H1 (cell line): ENCODE measurements at regions not wholly inside any gene's neighbourhood (a gene's known extent, or its start where the extent isn't known, plus 50 kb on each side); places are given as distances from the start of the nearest gene placed in this dataset.

ENCODE experiments used
- CTCF ChIA-PET: fragments of 300-600 bp; sonication (Branson Sonifier 250); formaldehyde crosslinking; loops from one replicate; lab custom pipeline; 2021; ENCODE audit not compliant: partially characterized antibody; lab: Charles Lee
- POLR2A ChIA-PET: fragments of 300-600 bp; sonication (Branson Sonifier 250); formaldehyde crosslinking; loops from one replicate; lab custom pipeline; 2021; ENCODE audit warnings: inconsistent platforms; ENCODE audit not compliant: partially characterized antibody; lab: Charles Lee
- DNase-seq, 2 experiments: peaks; one replicate each; pipeline versions ENCODE4 v3.0.0 to v3.0.0-alpha.2; 2010 to 2022; ENCODE audit warnings: low spot score in 2 of 2, low read depth in 1 of 2, mixed read lengths in 1 of 2
- FAIRE-seq: peaks from 2 replicates; lab custom pipeline; 2011; peaks lifted over from hg19 to GRCh38; lab: Jason Lieb, UNC
- H2AFZ ChIP-seq: 2 replicates; pipeline ENCODE4 v1.8.1; 2012; ENCODE audit warnings: low read length, inconsistent platforms
- H2AK5ac ChIP-seq: 2 replicates; pipeline ENCODE4 v1.6.1; 2013; ENCODE audit warnings: low read depth, low read length
- H2BK120ac ChIP-seq: replicated peaks from 2 replicates; pipeline ENCODE3; 2013; ENCODE audit warnings: low read depth, low read length, inconsistent platforms
- H2BK12ac ChIP-seq: 2 replicates; pipeline ENCODE4 v1.6.1; 2013; ENCODE audit warnings: low read depth, low read length
- H2BK15ac ChIP-seq: 2 replicates; pipeline ENCODE4 v1.6.1; 2013; ENCODE audit warnings: low read length
- H2BK20ac ChIP-seq: 2 replicates; pipeline ENCODE4 v1.6.1; 2013; ENCODE audit warnings: low read length
- H2BK5ac ChIP-seq: 2 replicates; pipeline ENCODE4 v1.6.1; 2013; ENCODE audit warnings: low read depth, low read length
- H3K14ac ChIP-seq: 2 replicates; pipeline ENCODE4 v1.6.1; 2013; ENCODE audit warnings: inconsistent platforms; ENCODE audit not compliant: insufficient read length
- H3K18ac ChIP-seq: 2 replicates; pipeline ENCODE4 v1.6.1; 2013; ENCODE audit warnings: low read length; ENCODE audit errors: extremely low read depth
- H3K23ac ChIP-seq: 2 replicates; pipeline ENCODE4 v1.6.1; 2013; ENCODE audit warnings: inconsistent platforms; ENCODE audit not compliant: insufficient read length
- H3K23me2 ChIP-seq: 2 replicates; pipeline ENCODE4 v1.6.1; 2013; ENCODE audit warnings: low read depth, low read length
- H3K27ac ChIP-seq: 2 replicates; pipeline ENCODE4 v1.6.1; 2011; ENCODE audit warnings: low read depth, low read length, inconsistent platforms
- H3K27me3 ChIP-seq, 4 experiments: replicated peaks in 1 of 4; 1 replicate in 1 of 4; 2 replicates in 3 of 4; pipeline versions ENCODE4 v1.6.1 to v1.8.1; 2011 to 2013; ENCODE audit warnings: low read length in 3 of 4, mild to moderate bottlenecking in 3 of 4, inconsistent platforms in 2 of 4, mixed read lengths in 2 of 4, moderate library complexity in 1 of 4; ENCODE audit not compliant: control insufficient read depth in 3 of 4, insufficient read depth in 3 of 4; ENCODE audit errors: extremely low read depth in 1 of 4
- H3K36me3 ChIP-seq, 4 experiments: 2 replicates each; pipeline versions ENCODE4 v1.6.1 to v1.8.1; 2011 to 2013; ENCODE audit warnings: mild to moderate bottlenecking in 4 of 4, low read length in 3 of 4, moderate library complexity in 2 of 4, control low read depth in 1 of 4, inconsistent platforms in 1 of 4; ENCODE audit not compliant: insufficient read depth in 4 of 4, control insufficient read depth in 2 of 4
- H3K4ac ChIP-seq: replicated peaks from 2 replicates; pipeline ENCODE3; 2013; ENCODE audit warnings: low read length, low read depth, mixed read lengths, inconsistent platforms; ENCODE audit not compliant: insufficient read length
- H3K4me1 ChIP-seq, 4 experiments: replicated peaks in 1 of 4; 1 replicate in 1 of 4; 2 replicates in 3 of 4; pipeline versions ENCODE4 v1.6.1 to v1.8.1; 2011 to 2013; ENCODE audit warnings: low read length in 3 of 4, inconsistent platforms in 2 of 4, mixed read lengths in 1 of 4; ENCODE audit not compliant: insufficient read depth in 4 of 4, control insufficient read depth in 3 of 4
- H3K4me2 ChIP-seq, 2 experiments: 2 replicates each; pipeline versions ENCODE4 v1.6.1 to v1.8.1; 2011 to 2013; ENCODE audit warnings: low read depth in 2 of 2, low read length in 2 of 2, control low read depth in 1 of 2, inconsistent platforms in 1 of 2, mild to moderate bottlenecking in 1 of 2; ENCODE audit not compliant: insufficient read depth in 1 of 2
- H3K4me3 ChIP-seq, 4 experiments: fragments of 200-600, 300-600 bp in 1 of 4; sonication (generic), shearing (Covaris generic), sonication (Bioruptor Twin) in 1 of 4; 2 replicates each; pipeline versions ENCODE4 v1.5.1 to v1.8.1; 2011 to 2016; ENCODE audit warnings: low read length in 4 of 4, low read depth in 3 of 4, control low read depth in 2 of 4, inconsistent platforms in 2 of 4, mild to moderate bottlenecking in 2 of 4, mixed read lengths in 1 of 4, moderate library complexity in 1 of 4; ENCODE audit not compliant: insufficient read depth in 2 of 4; ENCODE audit errors: extremely low read depth in 1 of 4
- H3K56ac ChIP-seq: replicated peaks from 2 replicates; pipeline ENCODE3; 2013; ENCODE audit warnings: low read depth, mild to moderate bottlenecking, mixed read lengths, low read length, inconsistent platforms; ENCODE audit not compliant: insufficient read length
- H3K79me1 ChIP-seq: 2 replicates; pipeline ENCODE4 v1.6.1; 2013; ENCODE audit warnings: low read depth, low read length, control low read depth
- H3K79me2 ChIP-seq, 2 experiments: 2 replicates each; pipeline versions ENCODE4 v1.6.1 to v1.8.1; 2012 to 2013; ENCODE audit warnings: low read length in 2 of 2, mild to moderate bottlenecking in 2 of 2, inconsistent platforms in 1 of 2; ENCODE audit not compliant: insufficient read depth in 2 of 2, control insufficient read depth in 1 of 2
- H3K9ac ChIP-seq, 4 experiments: replicated peaks in 1 of 4; 1 replicate in 1 of 4; 2 replicates in 3 of 4; pipeline versions ENCODE4 v1.6.1 to v1.8.1; 2011 to 2013; ENCODE audit warnings: low read depth in 3 of 4, low read length in 3 of 4, control low read depth in 2 of 4, mild to moderate bottlenecking in 2 of 4, moderate library complexity in 2 of 4, inconsistent platforms in 1 of 4; ENCODE audit errors: extremely low read depth in 1 of 4
- H3K9me3 ChIP-seq, 2 experiments: 2 replicates each; pipeline versions ENCODE4 v1.6.1 to v1.8.1; 2012 to 2013; ENCODE audit warnings: mild to moderate bottlenecking in 2 of 2, moderate library complexity in 2 of 2, control low read depth in 1 of 2, inconsistent platforms in 1 of 2, low read depth in 1 of 2, low read length in 1 of 2, mixed read lengths in 1 of 2; ENCODE audit not compliant: insufficient read depth in 2 of 2
- H4K20me1 ChIP-seq, 2 experiments: replicated peaks in 1 of 2; 2 replicates each; pipeline versions ENCODE3 to v1.8.1; 2011 to 2013; ENCODE audit warnings: inconsistent platforms in 2 of 2, low read length in 2 of 2, mild to moderate bottlenecking in 1 of 2; ENCODE audit not compliant: insufficient read depth in 2 of 2, control insufficient read depth in 1 of 2
- H4K5ac ChIP-seq: 2 replicates; pipeline ENCODE4 v1.6.1; 2013; ENCODE audit warnings: low read length, low read depth, mixed read lengths, inconsistent platforms; ENCODE audit not compliant: insufficient read length
- H4K8ac ChIP-seq: 2 replicates; pipeline ENCODE4 v1.8.0; 2013; ENCODE audit warnings: mild to moderate bottlenecking, moderate library complexity, low read length, inconsistent platforms; ENCODE audit not compliant: insufficient read depth; ENCODE audit errors: extremely low read depth
- H4K91ac ChIP-seq: replicated peaks from 2 replicates; pipeline ENCODE3; 2013; ENCODE audit warnings: low read length, mixed read lengths, inconsistent platforms; ENCODE audit not compliant: insufficient read length
- RAD21 ChIP-seq, 2 experiments: IDR thresholded peaks in 1 of 2; conservative IDR thresholded peaks in 1 of 2; 2 replicates each; pipeline ENCODE4 v1.6.1; 2011; ENCODE audit warnings: low read depth in 2 of 2, low read length in 2 of 2, improper control_type of control experiment in 1 of 2, inconsistent platforms in 1 of 2, mild to moderate bottlenecking in 1 of 2, moderate library complexity in 1 of 2
- TBP ChIP-seq: IDR thresholded peaks from 2 replicates; pipeline ENCODE4 v1.6.1; 2011; ENCODE audit warnings: low read depth, low read length, improper control_type of control experiment
- WGBS, 2 experiments: shearing (Covaris generic) in 1 of 2; methylation state at CpG; one replicate each; pipeline versions ENCODE4 v1.1.6 to v1.1.7; 2013 to 2015; ENCODE audit warnings: low lambda C conversion rate in 2 of 2, mixed read lengths in 2 of 2, inconsistent platforms in 1 of 2, low coverage in 1 of 2, missing lambda C conversion rate in 1 of 2; ENCODE audit not compliant: insufficient replicate concordance in 2 of 2, insufficient coverage in 1 of 2, insufficient read length in 1 of 2; ENCODE audit errors: extremely low coverage in 1 of 2, missing lambda C conversion rate in 1 of 2; 5-methylcytosine and 5-hydroxymethylcytosine counted together
- TF ChIP-seq, protein P1 (sequence below), 3 experiments: IDR thresholded peaks; 1 replicate in 2 of 3; 2 replicates in 1 of 3; pipeline versions ENCODE4 v1.5.1 to v1.6.1; 2011; ENCODE audit warnings: low read length in 3 of 3, mild to moderate bottlenecking in 3 of 3, inconsistent platforms in 2 of 3, low read depth in 1 of 3, moderate library complexity in 1 of 3; ENCODE audit not compliant: insufficient read depth in 1 of 3; ENCODE audit errors: control extremely low read depth in 1 of 3

- WGBS, 2 experiments = 100% methylated on average over 1 of the region's 1 CpG; no CpG with 5 or more reads in 1 of the 2 experiments
- Histone ChIP-seq H2BK20ac (no peak overlapping the region), H2AK5ac (no peak overlapping the region), H3K14ac (no peak overlapping the region), H3K4ac (no peak overlapping the region), H2BK12ac (no peak overlapping the region), H3K9ac (no peak overlapping the region), H4K20me1 (no peaks in the 10 kb centered on the region), H2BK120ac (no peak overlapping the region), H3K4me2 (no peak overlapping the region), H2BK5ac (no peak overlapping the region), H3K18ac (no peak overlapping the region), H3K23ac (no peak overlapping the region), H2BK15ac (no peak overlapping the region), H3K9me3 (no peaks in the 10 kb centered on the region), H4K5ac (no peak overlapping the region), H2AFZ (no peak overlapping the region), H4K8ac (no peak overlapping the region), H3K4me1 (no peaks in the 10 kb centered on the region), H3K27me3 (no peaks in the 10 kb centered on the region), H3K79me1 (no peaks in the 10 kb centered on the region), H3K27ac (no peak overlapping the region), H3K36me3 (no peaks in the 10 kb centered on the region), H3K4me3 (no peak overlapping the region), H4K91ac (no peak overlapping the region), H3K23me2 (no peaks in the 10 kb centered on the region), H3K56ac (no peak overlapping the region), H3K79me2 (no peaks in the 10 kb centered on the region)
- TF ChIP-seq TBP = no peak
- TF ChIP-seq, protein P1, sequence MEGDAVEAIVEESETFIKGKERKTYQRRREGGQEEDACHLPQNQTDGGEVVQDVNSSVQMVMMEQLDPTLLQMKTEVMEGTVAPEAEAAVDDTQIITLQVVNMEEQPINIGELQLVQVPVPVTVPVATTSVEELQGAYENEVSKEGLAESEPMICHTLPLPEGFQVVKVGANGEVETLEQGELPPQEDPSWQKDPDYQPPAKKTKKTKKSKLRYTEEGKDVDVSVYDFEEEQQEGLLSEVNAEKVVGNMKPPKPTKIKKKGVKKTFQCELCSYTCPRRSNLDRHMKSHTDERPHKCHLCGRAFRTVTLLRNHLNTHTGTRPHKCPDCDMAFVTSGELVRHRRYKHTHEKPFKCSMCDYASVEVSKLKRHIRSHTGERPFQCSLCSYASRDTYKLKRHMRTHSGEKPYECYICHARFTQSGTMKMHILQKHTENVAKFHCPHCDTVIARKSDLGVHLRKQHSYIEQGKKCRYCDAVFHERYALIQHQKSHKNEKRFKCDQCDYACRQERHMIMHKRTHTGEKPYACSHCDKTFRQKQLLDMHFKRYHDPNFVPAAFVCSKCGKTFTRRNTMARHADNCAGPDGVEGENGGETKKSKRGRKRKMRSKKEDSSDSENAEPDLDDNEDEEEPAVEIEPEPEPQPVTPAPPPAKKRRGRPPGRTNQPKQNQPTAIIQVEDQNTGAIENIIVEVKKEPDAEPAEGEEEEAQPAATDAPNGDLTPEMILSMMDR (IDR thresholded peaks at IDR 0.05; ENCODE audit: control extremely low read depth in 1 of 3, insufficient read depth in 1 of 3, low read depth in 1 of 3, low read length in 3 of 3) = peak in 1 of 3 experiments; percentile 48; a peak in 1 of 4 replicates
- TF ChIP-seq RAD21 (IDR thresholded peaks at IDR 0.05 in 1 of 2, conservative IDR thresholded peaks at IDR 0.05 in 1 of 2; ENCODE audit: low read depth in 2 of 2, low read length in 2 of 2) = peak; percentile 37 to 38
- FAIRE-seq (peak; percentile 24), DNase-seq (no peak)
- ChIA-PET CTCF (interaction anchor here (0.7 to 1.4 kb wide), 5 partner anchors 18 to 484 kb away, joined by 3 to 7 read pairs (median 3); no protein-coding TSS in a partner anchor), POLR2A (no interaction called here)
These were observed 632.8 kb upstream of the RAG2 start for GRCh38 chr11:37230865-37231264.
